IMR-90 (cell line): ENCODE measurements at regions not wholly inside any gene's neighbourhood (a gene's known extent, or its start where the extent isn't known, plus 50 kb on each side); places are given as distances from the start of the nearest gene placed in this dataset.

Source experiments
- ATAC-seq: fragments of 200-7000 bp; cut with Tn5 transposase; 2 replicates; pipeline ENCODE4 v1.9.1; 2020; ENCODE audit warnings: low read depth, mild to moderate bottlenecking, moderate library complexity
- BruUV-seq: library from RNA; stranded (reverse); fragments of 400-500 nt; replicated peaks from 2 replicates; lab custom pipeline; 2021; lab: Mats Ljungman, UMichigan
- CTCF ChIA-PET: fragments of 300-600 bp; formaldehyde crosslinking; extraction: SDS; loops from one replicate; lab custom pipeline; 2021; ENCODE audit warnings: antibody characterized with exemption; lab: Yijun Ruan, JAX
- POLR2A ChIA-PET: fragments of 300-600 bp; sonication (Branson Sonifier 250); formaldehyde crosslinking; loops from one replicate; lab custom pipeline; 2022; ENCODE audit warnings: antibody characterized with exemption; ENCODE audit not compliant: unreplicated experiment; lab: Charles Lee
- DNase-seq: peaks from one replicate; pipeline ENCODE4 v3.0.0; 2013
- H2AFZ ChIP-seq: replicated peaks from 2 replicates; pipeline ENCODE3; 2013; ENCODE audit warnings: low read length, mild to moderate bottlenecking; ENCODE audit not compliant: poor library complexity
- H2AK5ac ChIP-seq: 2 replicates; pipeline ENCODE4 v1.6.1; 2013; ENCODE audit warnings: low read depth, low read length, inconsistent platforms
- H2AK9ac ChIP-seq: replicated peaks from 2 replicates; pipeline ENCODE3; 2013; ENCODE audit warnings: mild to moderate bottlenecking, low read depth, low read length, moderate library complexity; ENCODE audit not compliant: poor library complexity
- H2BK120ac ChIP-seq: 2 replicates; pipeline ENCODE4 v1.6.1; 2013; ENCODE audit warnings: low read depth, low read length, inconsistent platforms
- H2BK15ac ChIP-seq: 3 replicates; pipeline ENCODE4 v1.6.1; 2013; ENCODE audit warnings: low read depth, low read length, inconsistent platforms
- H2BK20ac ChIP-seq: 2 replicates; pipeline ENCODE4 v1.6.1; 2013; ENCODE audit warnings: low read depth, mild to moderate bottlenecking, inconsistent platforms, low read length, moderate library complexity
- H2BK5ac ChIP-seq: 2 replicates; pipeline ENCODE4 v1.6.1; 2013; ENCODE audit warnings: mild to moderate bottlenecking, low read depth, low read length, inconsistent platforms; ENCODE audit not compliant: poor library complexity, severe bottlenecking
- H3K14ac ChIP-seq: replicated peaks from 2 replicates; pipeline ENCODE4 v1.6.1; 2013; ENCODE audit warnings: low read depth, low read length, inconsistent platforms
- H3K18ac ChIP-seq: 2 replicates; pipeline ENCODE4 v1.6.1; 2013; ENCODE audit warnings: low read depth, low read length, control low read depth
- H3K23ac ChIP-seq: 2 replicates; pipeline ENCODE4 v1.6.1; 2013; ENCODE audit warnings: low read depth, low read length, inconsistent platforms
- H3K27ac ChIP-seq: 2 replicates; pipeline ENCODE4 v1.5.1; 2013; ENCODE audit warnings: mild to moderate bottlenecking, control low read depth, low read length; ENCODE audit not compliant: insufficient read depth
- H3K27me3 ChIP-seq: 2 replicates; pipeline ENCODE4 v1.6.1; 2013; ENCODE audit warnings: low read length; ENCODE audit not compliant: control insufficient read depth, insufficient read depth
- H3K36me3 ChIP-seq: 2 replicates; pipeline ENCODE4 v1.6.1; 2013; ENCODE audit warnings: low read length, mixed read lengths; ENCODE audit not compliant: control insufficient read depth, insufficient read depth
- H3K4ac ChIP-seq: 2 replicates; pipeline ENCODE4 v1.6.1; 2013; ENCODE audit warnings: low read depth, low read length, inconsistent platforms
- H3K4me1 ChIP-seq: 2 replicates; pipeline ENCODE4 v1.6.1; 2013; ENCODE audit warnings: low read length, mixed read lengths; ENCODE audit not compliant: control insufficient read depth, insufficient read depth
- H3K4me2 ChIP-seq: 2 replicates; pipeline ENCODE4 v1.6.1; 2013; ENCODE audit warnings: low read depth, mild to moderate bottlenecking, control low read depth, low read length, moderate library complexity
- H3K4me3 ChIP-seq: 2 replicates; pipeline ENCODE4 v1.5.1; 2013; ENCODE audit warnings: low read depth, mild to moderate bottlenecking, control low read depth, low read length, moderate library complexity; ENCODE audit not compliant: insufficient read depth
- H3K56ac ChIP-seq: 2 replicates; pipeline ENCODE4 v1.6.1; 2013; ENCODE audit warnings: low read length, inconsistent platforms; ENCODE audit not compliant: insufficient read depth; ENCODE audit errors: extremely low read depth
- H3K79me1 ChIP-seq, 2 experiments: 2 replicates each; pipeline ENCODE4 v1.6.1; 2013; ENCODE audit warnings: low read length in 2 of 2, inconsistent platforms in 1 of 2, low read depth in 1 of 2
- H3K9ac ChIP-seq: 2 replicates; pipeline ENCODE4 v1.6.1; 2013; ENCODE audit warnings: low read depth, low read length, control low read depth
- H3K9me1 ChIP-seq: 2 replicates; pipeline ENCODE4 v1.6.1; 2013; ENCODE audit warnings: low read length, inconsistent platforms; ENCODE audit not compliant: insufficient read depth
- H3K9me3 ChIP-seq: 2 replicates; pipeline ENCODE4 v1.6.1; 2013; ENCODE audit warnings: low read length; ENCODE audit not compliant: control insufficient read depth, insufficient read depth
- H4K20me1 ChIP-seq: 2 replicates; pipeline ENCODE4 v1.6.1; 2013; ENCODE audit warnings: low read length, inconsistent platforms; ENCODE audit not compliant: insufficient read depth
- H4K5ac ChIP-seq: 2 replicates; pipeline ENCODE4 v1.6.1; 2013; ENCODE audit warnings: mild to moderate bottlenecking, low read depth, low read length, control low read depth
- H4K8ac ChIP-seq, 2 experiments: 2 replicates each; pipeline ENCODE4 v1.6.1; 2013; ENCODE audit warnings: low read depth in 2 of 2, low read length in 2 of 2, control low read depth in 1 of 2, inconsistent platforms in 1 of 2
- H4K91ac ChIP-seq: 2 replicates; pipeline ENCODE4 v1.6.1; 2013; ENCODE audit warnings: low read depth, low read length, inconsistent platforms; ENCODE audit not compliant: insufficient read depth
- BHLHE40 ChIP-seq: fragments of 150-350 bp; IDR thresholded peaks from 2 replicates; pipeline ENCODE4 v1.6.1; 2016; ENCODE audit warnings: mild to moderate bottlenecking, low read depth, low read length
- CEBPB ChIP-seq: IDR thresholded peaks from 2 replicates; pipeline ENCODE4 v1.6.1; 2012; ENCODE audit warnings: low read depth, low read length, improper control_type of control experiment
- CHD1 ChIP-seq: IDR thresholded peaks from 2 replicates; pipeline ENCODE4 v1.6.1; 2012; ENCODE audit warnings: low read depth, low read length, improper control_type of control experiment
- FOS ChIP-seq: fragments of 150-350 bp; IDR thresholded peaks from 2 replicates; pipeline ENCODE4 v1.6.1; 2016; ENCODE audit warnings: low read depth, low read length
- MAFK ChIP-seq: IDR thresholded peaks from 2 replicates; pipeline ENCODE4 v1.6.1; 2012; ENCODE audit warnings: low read depth, low read length, improper control_type of control experiment
- MAZ ChIP-seq: IDR thresholded peaks from 2 replicates; pipeline ENCODE4 v1.6.1; 2012; ENCODE audit warnings: low read depth, mild to moderate bottlenecking, low read length, improper control_type of control experiment, moderate library complexity, borderline replicate concordance
- MXI1 ChIP-seq: IDR thresholded peaks from 2 replicates; pipeline ENCODE4 v1.6.1; 2012; ENCODE audit warnings: low read depth, mild to moderate bottlenecking, low read length, moderate library complexity, borderline replicate concordance
- NFE2L2 ChIP-seq: fragments of 150-350 bp; IDR thresholded peaks from 2 replicates; pipeline ENCODE4 v1.6.1; 2016; ENCODE audit warnings: low read depth, mild to moderate bottlenecking, low read length
- POLR2A ChIP-seq: IDR thresholded peaks from 2 replicates; pipeline ENCODE4 v1.6.1; 2012; ENCODE audit warnings: mild to moderate bottlenecking, low read depth, low read length
- RAD21 ChIP-seq: IDR thresholded peaks from 2 replicates; pipeline ENCODE4 v1.6.1; 2012; ENCODE audit warnings: low read length, improper control_type of control experiment
- RCOR1 ChIP-seq: IDR thresholded peaks from 2 replicates; pipeline ENCODE4 v1.6.1; 2012; ENCODE audit warnings: mild to moderate bottlenecking, low read length, improper control_type of control experiment; ENCODE audit not compliant: insufficient replicate concordance
- RFX5 ChIP-seq: IDR thresholded peaks from 2 replicates; pipeline ENCODE4 v1.8.0; 2012; ENCODE audit warnings: low read depth, mild to moderate bottlenecking, low read length, moderate library complexity
- SMC3 ChIP-seq: fragments of 150-350 bp; IDR thresholded peaks from 2 replicates; pipeline ENCODE4 v1.6.1; 2016; ENCODE audit warnings: low read depth, mild to moderate bottlenecking, antibody characterized with exemption, low read length, moderate library complexity
- USF2 ChIP-seq: fragments of 150-350 bp; IDR thresholded peaks from 2 replicates; pipeline ENCODE4 v1.6.1; 2017; ENCODE audit warnings: mild to moderate bottlenecking, antibody characterized with exemption, low read length, low read depth
- dilution Hi-C: fragments of 300-500 bp; cut with HindIII; formaldehyde crosslinking; loops from one replicate; pipeline ENCODE4 v1.14.3; 2018; ENCODE audit warnings: low sequenced_read_pairs; ENCODE audit not compliant: unreplicated experiment
- in situ Hi-C: fragments of 300-500 bp; cut with MboI; formaldehyde crosslinking; loops from 3 replicates; pipeline ENCODE4 v1.14.3; 2019; ENCODE audit warnings: low sequenced_read_pairs, inconsistent platforms, mixed read lengths
- intact Hi-C: fragments of 100-400 bp; cut with micrococcal nuclease; formaldehyde crosslinking; loops from 2 replicates; pipeline ENCODE4 v1.10.0; 2022
- TF ChIP-seq, protein P1 (sequence below): fragments of 150-350 bp; IDR thresholded peaks from 2 replicates; pipeline ENCODE4 v1.6.1; 2016; ENCODE audit warnings: low read depth, mild to moderate bottlenecking, low read length, moderate library complexity, borderline replicate concordance
- TF ChIP-seq, protein P2 (sequence below): conservative IDR thresholded peaks from 2 replicates; pipeline ENCODE4 v1.5.1; 2012; ENCODE audit warnings: mild to moderate bottlenecking, low read depth, low read length, improper control_type of control experiment

GRCh38 chr12:25637752-25638151 lies 84.7 kb upstream of the LMNTD1 start:
- ChIA-PET CTCF (no interaction called here), POLR2A (no interaction called here)
- H3K4ac ChIP-seq, result no peak overlapping the region
- no peaks in the 10 kb centered on the region for H3K79me1 ChIP-seq
- no peak overlapping the region for H2AK5ac ChIP-seq
- H3K36me3 ChIP-seq, result no peaks in the 10 kb centered on the region
- H2BK20ac ChIP-seq, result no peak overlapping the region
- H3K56ac ChIP-seq, result no peak overlapping the region
- no peak overlapping the region for H3K27ac ChIP-seq
- no peak for TF ChIP-seq NFE2L2
- no peak for TF ChIP-seq POLR2A
- TF ChIP-seq RFX5, result no peak
- TF ChIP-seq, protein P1, sequence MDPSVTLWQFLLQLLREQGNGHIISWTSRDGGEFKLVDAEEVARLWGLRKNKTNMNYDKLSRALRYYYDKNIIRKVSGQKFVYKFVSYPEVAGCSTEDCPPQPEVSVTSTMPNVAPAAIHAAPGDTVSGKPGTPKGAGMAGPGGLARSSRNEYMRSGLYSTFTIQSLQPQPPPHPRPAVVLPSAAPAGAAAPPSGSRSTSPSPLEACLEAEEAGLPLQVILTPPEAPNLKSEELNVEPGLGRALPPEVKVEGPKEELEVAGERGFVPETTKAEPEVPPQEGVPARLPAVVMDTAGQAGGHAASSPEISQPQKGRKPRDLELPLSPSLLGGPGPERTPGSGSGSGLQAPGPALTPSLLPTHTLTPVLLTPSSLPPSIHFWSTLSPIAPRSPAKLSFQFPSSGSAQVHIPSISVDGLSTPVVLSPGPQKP, result no peak
- no peak for TF ChIP-seq FOS
- TF ChIP-seq MAFK, result no peak
- no peak for TF ChIP-seq RAD21
- no peak for TF ChIP-seq RCOR1
- TF ChIP-seq BHLHE40, result no peak
- TF ChIP-seq MXI1, result no peak
- no peak for TF ChIP-seq CHD1
- TF ChIP-seq, protein P2, sequence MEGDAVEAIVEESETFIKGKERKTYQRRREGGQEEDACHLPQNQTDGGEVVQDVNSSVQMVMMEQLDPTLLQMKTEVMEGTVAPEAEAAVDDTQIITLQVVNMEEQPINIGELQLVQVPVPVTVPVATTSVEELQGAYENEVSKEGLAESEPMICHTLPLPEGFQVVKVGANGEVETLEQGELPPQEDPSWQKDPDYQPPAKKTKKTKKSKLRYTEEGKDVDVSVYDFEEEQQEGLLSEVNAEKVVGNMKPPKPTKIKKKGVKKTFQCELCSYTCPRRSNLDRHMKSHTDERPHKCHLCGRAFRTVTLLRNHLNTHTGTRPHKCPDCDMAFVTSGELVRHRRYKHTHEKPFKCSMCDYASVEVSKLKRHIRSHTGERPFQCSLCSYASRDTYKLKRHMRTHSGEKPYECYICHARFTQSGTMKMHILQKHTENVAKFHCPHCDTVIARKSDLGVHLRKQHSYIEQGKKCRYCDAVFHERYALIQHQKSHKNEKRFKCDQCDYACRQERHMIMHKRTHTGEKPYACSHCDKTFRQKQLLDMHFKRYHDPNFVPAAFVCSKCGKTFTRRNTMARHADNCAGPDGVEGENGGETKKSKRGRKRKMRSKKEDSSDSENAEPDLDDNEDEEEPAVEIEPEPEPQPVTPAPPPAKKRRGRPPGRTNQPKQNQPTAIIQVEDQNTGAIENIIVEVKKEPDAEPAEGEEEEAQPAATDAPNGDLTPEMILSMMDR, result no peak
- no peak for TF ChIP-seq USF2
- no peak for TF ChIP-seq SMC3
- TF ChIP-seq CEBPB, result no peak
- TF ChIP-seq MAZ, result no peak
- H4K20me1 ChIP-seq, result no peaks in the 10 kb centered on the region
- H3K27me3 ChIP-seq, result no peaks in the 10 kb centered on the region
- H3K4me3 ChIP-seq, result no peak overlapping the region
- intact Hi-C loops, result no loop called here
- no peak overlapping the region for H3K9ac ChIP-seq
- H2BK5ac ChIP-seq, result no peak overlapping the region
- no peak overlapping the region for H2BK15ac ChIP-seq
- H3K4me1 ChIP-seq, result no peaks in the 10 kb centered on the region
- no peak overlapping the region for H3K18ac ChIP-seq
- no peak for ATAC-seq
- no peak overlapping the region for H3K14ac ChIP-seq
- no peaks in the 10 kb centered on the region for H3K9me1 ChIP-seq
- no peak overlapping the region for H2BK120ac ChIP-seq
- H4K5ac ChIP-seq, result no peak overlapping the region
- H3K9me3 ChIP-seq, result no peaks in the 10 kb centered on the region
- BruUV-seq, result no TSS peak
- H3K4me2 ChIP-seq, result no peak overlapping the region
- no peak for DNase-seq
- dilution Hi-C loops, result no loop called here
- H2AFZ ChIP-seq, result no peak overlapping the region
- no peak overlapping the region for H4K8ac ChIP-seq
- H2AK9ac ChIP-seq, result no peak overlapping the region
- no peak overlapping the region for H3K23ac ChIP-seq
- H4K91ac ChIP-seq, result no peak overlapping the region
- in situ Hi-C loops, result no loop called here
